GM12873 (cell line): ENCODE measurements at regions not wholly inside any gene's neighbourhood (a gene's known extent, or its start where the extent isn't known, plus 50 kb on each side); places are given as distances from the start of the nearest gene placed in this dataset.

ENCODE experiments used
- CTCF ChIP-seq: IDR thresholded peaks from 2 replicates; pipeline ENCODE4 v1.5.1; 2012; ENCODE audit warnings: low read depth, mild to moderate bottlenecking, moderate library complexity, low read length, control low read depth; ENCODE audit not compliant: insufficient read depth; ENCODE audit errors: missing control alignments

DNA sequence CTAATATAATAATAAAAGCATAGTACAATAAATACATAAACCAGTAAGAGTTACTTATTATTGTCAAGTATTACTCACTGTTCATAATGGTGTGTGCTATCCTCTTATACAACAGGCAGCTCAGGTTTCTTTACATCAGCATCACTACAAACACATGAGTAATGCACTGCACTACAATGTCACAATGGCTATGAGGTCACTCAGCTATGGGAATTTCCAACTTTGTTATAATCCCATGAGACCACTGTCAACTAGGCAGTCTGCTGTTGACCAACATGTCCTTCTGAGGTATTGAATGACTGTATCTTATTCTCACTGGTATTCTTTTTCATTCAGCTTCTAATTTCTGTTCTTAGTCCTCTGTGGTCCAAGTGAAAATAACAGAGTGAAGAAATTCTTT lies 250.4 kb upstream of the DSEL start:
- TF ChIP-seq CTCF: no peak

GRCh38 chr18:67742954-67743353 lies 226.4 kb upstream of the DSEL start:
- TF ChIP-seq CTCF: no peak

GRCh38 chr18:67742525-67742924 lies 226.0 kb upstream of the DSEL start:
- no peak for TF ChIP-seq CTCF

- TF ChIP-seq CTCF: no peak
Measured at GRCh38 chr18:67735506-67735905, 219.0 kb upstream of the DSEL start.

DNA sequence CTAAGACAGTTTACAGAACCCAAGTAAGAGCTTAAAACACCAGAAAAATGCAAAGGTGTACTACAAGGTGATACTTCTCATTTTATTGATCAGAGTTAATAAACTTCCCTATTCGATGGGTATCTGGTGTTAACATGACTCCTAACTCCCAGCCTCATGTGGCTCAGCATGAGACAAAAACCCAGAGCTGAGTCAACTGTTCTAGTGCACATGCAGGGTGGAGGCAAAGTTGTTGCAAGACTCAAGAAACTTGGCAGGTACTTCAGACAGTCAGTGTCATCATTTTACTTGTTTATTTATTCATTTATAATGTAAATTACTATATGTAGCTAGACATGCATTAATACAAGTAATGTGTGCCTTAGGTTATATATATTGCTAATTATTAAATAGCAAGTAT lies 216.6 kb upstream of the DSEL start:
- no peak for TF ChIP-seq CTCF

DNA sequence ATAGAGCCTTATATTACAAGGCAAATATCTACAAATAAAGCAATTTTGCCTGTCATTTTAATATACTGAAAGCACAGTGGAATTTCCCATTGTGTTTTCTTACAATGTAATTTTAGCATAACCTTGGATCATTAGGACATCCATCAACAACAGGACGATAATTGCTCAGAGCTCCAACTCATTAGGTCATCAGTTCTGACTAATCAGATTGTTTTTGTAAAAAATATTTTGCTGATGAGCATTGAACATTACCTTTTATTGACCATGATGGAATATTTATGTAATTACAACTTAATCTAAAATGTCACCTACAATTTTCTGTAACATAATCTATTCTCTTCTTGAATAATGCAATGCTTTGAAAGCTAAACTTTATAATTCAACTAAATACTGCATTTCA lies 215.3 kb upstream of the DSEL start:
- no peak for TF ChIP-seq CTCF

GRCh38 chr18:67730886-67731285 lies 214.4 kb upstream of the DSEL start:
- TF ChIP-seq CTCF: no peak

DNA sequence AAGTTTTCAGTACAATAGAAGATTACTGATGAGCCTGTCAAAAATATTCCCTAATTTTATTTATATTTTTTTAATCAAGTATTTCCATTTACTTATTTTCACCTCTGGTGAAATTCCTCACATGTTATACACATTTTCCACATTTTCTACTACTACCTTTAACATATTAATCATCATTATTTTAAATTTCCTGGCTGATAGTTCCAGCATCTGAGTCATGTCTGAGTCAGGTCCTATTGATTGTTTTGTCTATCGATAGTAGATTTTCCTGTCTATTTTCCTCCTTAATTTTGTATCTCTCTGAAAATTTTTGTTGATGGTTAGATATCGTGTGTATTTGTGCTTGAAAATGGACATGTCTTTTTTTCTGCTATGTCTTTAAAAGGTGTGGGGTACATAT lies 211.8 kb upstream of the DSEL start:
- no peak for TF ChIP-seq CTCF
